ENCODE measurements at regions not wholly inside any gene's neighbourhood (a gene's known extent, or its start where the extent isn't known, plus 50 kb on each side); places are given as distances from the start of the nearest gene placed in this dataset.

GRCh38 chr17:72425794-72426168 lies 305.0 kb downstream of the SOX9 start:
- TF ChIP-seq EZH2phosphoT487 (conservative IDR thresholded peaks at IDR 0.05; ENCODE audit: low read length) (no peak), CTCF (IDR thresholded peaks at IDR 0.05; ENCODE audit: insufficient read depth, low read length, poor library complexity, severe bottlenecking) (no peak)
